NCI-H524 treated with DMSO at 0.1 percent for 48 hours (cell line): ENCODE measurements at regions not wholly inside any gene's neighbourhood (a gene's known extent, or its start where the extent isn't known, plus 50 kb on each side); places are given as distances from the start of the nearest gene placed in this dataset.
"Not testable (repeated sequence)": the region's sequence is repeated elsewhere in the genome, so short reads cannot be mapped to it uniquely, and the experiment has no call there.

Experiments used
- DNase-seq: peaks from one replicate; lab custom pipeline; 2025; lab: John Stamatoyannopoulos, UW

GRCh38 chr5:51034222-51034901, 348.9 kb upstream of the ISL1 start:
- no peak for DNase-seq

- DNase-seq = no peak
These were observed 343.6 kb upstream of the ISL1 start for GRCh38 chr5:51039424-51040329.

GRCh38 chr5:51043745-51044144, 339.5 kb upstream of the ISL1 start:
- DNase-seq = no peak

- no peak for DNase-seq
These were observed 335.9 kb upstream of the ISL1 start for GRCh38 chr5:51047369-51047768.

- DNase-seq = no peak
These were observed 329.9 kb upstream of the ISL1 start for GRCh38 chr5:51053361-51053760.

- DNase-seq = no peak
These were observed 322.3 kb upstream of the ISL1 start for GRCh38 chr5:51060953-51061352.

DNA sequence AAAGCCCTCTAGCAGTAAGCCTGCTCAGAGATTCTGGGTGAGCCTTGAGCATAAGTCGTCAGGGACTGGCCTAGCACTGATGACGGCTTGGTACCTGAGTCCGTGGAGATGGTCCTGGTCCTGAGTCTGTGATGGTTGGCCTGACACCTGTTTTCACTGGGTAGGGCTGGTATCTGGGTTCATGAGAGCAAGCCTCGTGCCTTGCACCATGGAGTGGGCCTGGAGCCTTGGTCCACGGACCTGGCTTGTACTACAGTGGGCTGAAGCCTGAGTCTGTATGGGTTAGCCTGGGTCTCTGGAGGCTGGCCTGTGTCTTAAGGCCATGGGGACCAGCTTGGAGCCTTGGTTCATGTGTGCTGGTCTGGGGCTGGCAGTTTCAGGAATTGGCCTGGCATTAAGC, 310.3 kb upstream of the ISL1 start:
- no peak for DNase-seq

- DNase-seq = no peak
These were observed 300.5 kb upstream of the ISL1 start for GRCh38 chr5:51082741-51083140.

GRCh38 chr5:51091816-51092215, 291.4 kb upstream of the ISL1 start:
- no peak for DNase-seq

DNA sequence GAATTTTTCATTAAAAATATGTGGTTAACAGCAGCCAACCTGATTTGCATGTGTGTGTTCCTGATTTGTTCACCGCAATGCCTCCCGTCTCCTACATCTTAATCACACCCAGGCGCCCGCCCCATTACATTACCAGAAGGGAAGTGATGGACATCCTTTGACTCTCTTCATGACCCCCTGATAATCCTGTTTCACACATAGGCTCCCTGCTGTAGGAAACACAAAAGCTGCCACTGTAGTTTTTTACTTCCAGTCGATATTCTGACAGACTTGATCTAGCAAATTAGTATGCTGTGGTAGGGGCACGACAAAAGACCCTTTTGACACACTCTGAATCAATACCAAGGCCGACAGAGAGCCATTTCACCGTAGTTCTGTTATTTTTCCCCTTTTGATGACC, 287.8 kb upstream of the ISL1 start:
- no peak for DNase-seq

DNA sequence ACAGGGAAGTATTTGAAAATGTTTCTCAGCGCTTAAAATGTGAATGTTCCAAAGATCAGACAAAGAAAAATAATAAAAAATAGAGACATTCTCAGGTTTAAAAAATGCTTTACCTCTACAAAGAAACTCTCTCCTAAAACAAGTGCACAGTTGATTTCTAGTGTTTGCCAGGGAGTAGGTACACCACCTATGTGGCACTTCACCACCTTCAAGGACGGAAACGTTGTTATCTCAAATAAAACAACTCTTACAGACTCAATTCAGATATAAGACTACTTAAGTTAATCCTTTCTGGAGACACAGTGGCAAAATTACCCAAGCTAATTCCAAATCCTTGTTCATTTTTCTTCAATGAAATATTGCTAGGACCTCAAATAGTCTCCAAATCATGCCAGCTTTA, 286.4 kb upstream of the ISL1 start:
- no peak for DNase-seq

DNA sequence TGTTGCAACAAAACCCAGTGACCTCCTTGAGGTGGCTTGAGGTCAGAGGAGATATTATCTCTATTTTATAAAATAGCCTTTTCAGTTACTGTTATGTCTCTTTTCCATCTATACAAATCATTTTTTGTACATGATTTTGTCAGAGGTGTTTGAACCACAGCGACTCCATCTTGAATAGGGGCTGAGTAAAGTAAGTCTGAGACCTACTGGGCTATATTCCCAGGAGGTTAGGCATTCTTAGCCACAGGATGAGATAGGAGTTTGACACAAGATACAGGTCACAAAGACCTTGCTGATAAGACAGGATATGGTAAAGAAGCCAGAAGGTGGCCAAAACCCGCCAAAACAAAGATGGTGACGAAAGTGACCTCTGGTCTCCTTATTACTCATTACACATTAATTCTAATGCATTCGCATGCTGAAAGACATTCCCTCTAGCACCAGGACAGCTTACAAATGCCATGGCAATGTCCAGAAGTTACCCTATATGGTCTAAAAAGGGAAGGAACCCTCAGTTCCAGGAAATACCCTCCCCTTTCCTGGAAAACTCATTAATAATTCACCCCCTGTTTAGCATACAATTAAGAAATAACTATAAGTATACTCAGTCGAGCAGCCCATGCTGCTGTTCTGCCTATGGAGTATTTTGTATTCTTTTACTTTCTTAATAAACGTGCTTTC, 283.9 kb upstream of the ISL1 start:
- no peak for DNase-seq

DNA sequence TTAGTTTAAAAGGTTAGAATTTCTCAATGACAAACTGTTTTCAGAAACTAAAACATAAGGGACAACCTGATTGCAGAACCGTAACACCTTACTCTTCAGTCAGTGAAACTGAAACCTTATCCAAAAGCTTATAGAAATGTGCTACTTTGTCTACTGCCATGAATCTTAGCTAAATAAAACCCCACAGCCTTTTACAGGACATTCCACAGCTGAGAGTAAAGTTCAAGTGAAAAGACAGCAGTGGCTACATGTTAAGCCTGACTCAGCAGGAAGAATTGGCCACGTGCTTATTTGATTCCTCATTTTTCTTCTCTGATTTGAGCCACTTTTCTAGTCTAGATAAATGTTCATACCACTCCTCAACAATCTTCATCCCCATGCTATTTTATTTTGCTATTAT, 278.7 kb upstream of the ISL1 start:
- no peak for DNase-seq

DNA sequence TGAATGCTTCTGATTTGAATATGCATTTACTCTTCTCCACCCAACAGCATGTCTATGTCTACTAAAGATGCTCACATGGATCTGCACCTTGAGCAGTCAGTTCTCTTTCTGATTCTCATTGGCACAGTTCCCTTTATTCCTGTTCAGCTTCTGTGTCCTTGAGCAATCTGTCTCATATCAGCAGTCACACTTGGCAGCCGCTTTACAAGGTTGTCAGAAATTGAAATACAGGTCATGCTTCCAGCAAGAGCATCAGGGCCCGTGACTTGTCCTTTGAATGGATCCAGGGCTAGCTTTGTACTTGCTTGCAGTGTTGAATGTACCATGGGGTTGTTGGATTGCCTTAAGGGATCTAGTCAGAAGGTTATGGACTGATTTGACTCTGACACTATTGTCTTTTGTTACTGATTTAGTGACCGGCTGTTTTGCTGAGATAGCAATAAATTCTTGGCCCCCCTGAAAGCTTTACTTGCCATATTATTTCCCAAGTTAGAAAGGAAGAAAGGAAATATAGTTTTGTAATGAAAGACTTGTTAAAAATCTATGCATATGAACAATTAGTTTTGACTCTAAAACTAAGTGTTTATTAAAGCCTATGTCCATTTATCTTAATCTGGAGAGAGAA, 273.4 kb upstream of the ISL1 start:
- no peak for DNase-seq

GRCh38 chr5:51131266-51131665, 252.0 kb upstream of the ISL1 start:
- DNase-seq = no peak

DNA sequence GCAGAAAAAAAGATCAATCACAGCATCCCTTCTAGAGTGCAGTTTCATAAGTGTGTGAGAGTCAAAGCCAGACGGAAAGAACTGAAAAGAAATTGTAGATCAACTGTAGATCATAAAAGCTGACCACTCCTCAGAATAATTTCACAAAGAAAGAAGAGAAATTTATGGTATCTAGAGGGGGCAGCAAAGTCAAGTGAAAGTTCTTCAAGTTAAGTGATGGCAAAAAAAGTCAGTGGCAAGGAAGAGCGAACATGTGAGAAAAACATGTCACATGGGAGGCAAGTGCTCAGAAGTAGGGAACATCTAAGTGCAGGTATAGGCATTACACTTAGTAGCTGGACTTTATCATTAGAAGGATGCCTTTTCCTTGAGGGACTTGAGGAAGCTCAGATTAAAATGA, 245.1 kb upstream of the ISL1 start:
- DNase-seq = no peak

DNA sequence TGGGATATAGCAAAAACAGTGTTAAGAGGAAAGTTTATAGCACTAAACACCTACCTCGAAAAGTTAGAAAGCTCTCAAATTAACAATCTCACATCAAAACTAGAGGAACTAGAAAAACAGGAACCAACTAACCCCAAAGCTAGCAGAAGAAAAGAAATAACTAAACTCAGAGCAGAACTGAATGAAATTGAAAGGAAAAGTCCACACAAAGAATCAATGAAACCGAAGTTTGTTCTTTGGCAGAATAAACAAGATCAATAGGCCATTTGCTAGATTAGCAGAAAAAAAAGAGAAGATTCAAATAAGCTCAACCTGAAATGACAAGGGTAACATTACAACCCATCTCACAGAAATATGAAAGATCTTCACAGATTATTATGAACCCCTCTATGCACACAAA, 234.8 kb upstream of the ISL1 start:
- DNase-seq = no peak

DNA sequence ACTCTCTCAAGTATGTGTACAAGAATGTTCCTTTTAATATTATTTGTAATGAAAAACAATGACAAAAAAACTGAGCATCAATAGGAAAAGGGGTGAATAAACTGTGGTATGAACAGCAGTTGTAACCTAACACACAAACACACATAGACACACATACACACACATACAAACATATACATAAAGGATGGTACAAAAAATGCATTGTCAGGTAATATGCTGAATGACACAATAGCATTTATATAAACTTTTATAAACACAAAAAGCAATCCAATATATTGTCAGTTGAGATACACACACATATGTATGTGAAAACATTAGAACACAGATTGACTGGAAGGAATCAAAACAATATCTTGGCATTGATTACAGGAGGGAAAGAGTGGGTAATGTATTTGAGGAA, 227.0 kb upstream of the ISL1 start:
- no peak for DNase-seq

DNA sequence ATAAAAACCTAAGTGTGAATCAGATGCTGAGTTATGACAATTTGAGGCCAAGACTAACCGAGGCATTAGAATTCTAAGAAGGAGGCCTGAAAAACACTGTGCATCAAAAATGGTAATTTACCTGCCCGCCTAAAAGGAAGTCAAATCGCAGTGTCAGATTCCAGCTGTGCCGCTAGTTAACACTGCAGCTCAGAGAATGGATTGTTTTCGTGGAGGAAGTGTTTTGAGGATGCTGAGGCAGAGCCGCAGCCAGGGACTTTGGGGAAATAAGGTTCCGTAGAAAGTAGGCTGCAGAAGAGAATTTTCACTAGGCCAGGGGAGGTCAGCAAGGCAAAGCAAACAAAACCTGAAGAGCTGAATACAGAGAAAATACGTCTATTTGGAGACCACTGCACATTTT, 226.4 kb upstream of the ISL1 start:
- DNase-seq = no peak

- no peak for DNase-seq
These were observed 224.1 kb upstream of the ISL1 start for GRCh38 chr5:51159164-51159563.

DNA sequence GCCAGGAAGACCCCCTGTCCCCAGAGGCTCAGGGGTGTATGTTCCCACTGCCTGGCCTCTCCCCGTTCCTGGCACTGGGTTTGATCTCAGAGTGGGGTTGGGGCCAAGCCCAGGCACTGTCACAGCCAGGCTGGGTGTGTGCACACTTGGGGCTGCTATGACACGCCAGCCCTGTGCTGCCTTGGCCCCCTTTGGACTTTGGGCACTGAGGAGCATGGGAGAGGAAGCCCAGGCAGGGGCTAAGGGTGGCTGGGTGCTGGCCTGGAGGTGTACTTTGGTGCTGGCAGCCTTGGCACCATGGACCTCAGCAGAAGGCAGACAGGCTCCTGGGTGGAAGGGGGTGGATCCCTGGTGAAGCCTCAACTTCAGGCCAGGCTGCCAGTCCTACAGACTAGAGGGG, 223.6 kb upstream of the ISL1 start:
- no peak for DNase-seq

GRCh38 chr5:51162245-51162644, 221.0 kb upstream of the ISL1 start:
- no peak for DNase-seq

- DNase-seq = not testable (repeated sequence)
These were observed 217.6 kb upstream of the ISL1 start for GRCh38 chr5:51165621-51166020.
